HPDE6-E6E7 (cell line): ENCODE measurements at regions not wholly inside any gene's neighbourhood (a gene's known extent, or its start where the extent isn't known, plus 50 kb on each side); places are given as distances from the start of the nearest gene placed in this dataset.
"Not testable (repeated sequence)": the region's sequence is repeated elsewhere in the genome, so short reads cannot be mapped to it uniquely, and the experiment has no call there.

Experiments
- DNase-seq: peaks from one replicate; pipeline ENCODE4 v3.0.0; 2011; ENCODE audit warnings: missing footprints; ENCODE audit errors: extremely low spot score

GRCh38 chr10:25713894-25714240, 220.2 kb upstream of the MYO3A start:
- no peak for DNase-seq

- no peak for DNase-seq
Observed at GRCh38 chr10:25724241-25724640, 209.8 kb upstream of the MYO3A start.

GRCh38 chr10:25725917-25726716, 207.9 kb upstream of the MYO3A start:
- DNase-seq, result no peak

- no peak for DNase-seq
Observed at GRCh38 chr10:25738776-25739175, 195.3 kb upstream of the MYO3A start.

DNA sequence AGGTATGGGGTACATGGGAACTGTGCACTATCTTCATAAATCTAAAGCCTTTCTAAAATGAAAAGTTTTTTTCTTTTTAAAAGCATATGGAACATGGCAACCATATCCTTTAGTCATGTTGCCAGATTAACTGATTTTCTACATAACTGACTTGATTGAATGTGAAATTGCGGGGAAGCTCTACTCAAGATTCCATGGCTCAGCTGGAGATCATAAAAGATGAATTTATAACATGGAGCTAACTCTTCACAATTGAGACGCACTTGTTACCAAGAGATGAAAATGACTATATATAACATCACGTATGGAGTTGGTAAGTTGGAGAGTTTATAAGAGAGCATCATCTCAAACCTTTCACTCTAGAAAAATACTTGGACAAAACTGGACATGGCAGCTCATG, 190.2 kb upstream of the MYO3A start:
- DNase-seq, result no peak

DNA sequence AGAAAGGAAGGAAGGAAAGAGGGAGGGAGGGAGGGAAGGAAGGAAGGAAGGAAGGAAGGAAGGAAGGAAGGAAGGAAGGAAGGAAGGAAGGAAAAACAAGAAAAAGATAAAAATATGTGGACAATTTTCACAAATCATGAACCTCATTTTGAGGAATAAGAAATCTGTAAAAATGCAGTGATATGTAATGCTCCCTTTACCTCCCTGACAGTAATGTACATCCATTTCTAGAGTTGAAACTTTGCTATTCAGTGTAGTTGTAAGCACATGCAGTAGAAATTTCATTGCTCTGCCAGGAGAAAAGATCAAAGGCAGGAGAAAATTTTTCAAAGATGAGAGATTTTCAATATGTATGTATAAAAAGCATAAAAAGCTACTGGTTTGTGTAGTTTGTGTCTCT, 189.5 kb upstream of the MYO3A start:
- no peak for DNase-seq

DNA sequence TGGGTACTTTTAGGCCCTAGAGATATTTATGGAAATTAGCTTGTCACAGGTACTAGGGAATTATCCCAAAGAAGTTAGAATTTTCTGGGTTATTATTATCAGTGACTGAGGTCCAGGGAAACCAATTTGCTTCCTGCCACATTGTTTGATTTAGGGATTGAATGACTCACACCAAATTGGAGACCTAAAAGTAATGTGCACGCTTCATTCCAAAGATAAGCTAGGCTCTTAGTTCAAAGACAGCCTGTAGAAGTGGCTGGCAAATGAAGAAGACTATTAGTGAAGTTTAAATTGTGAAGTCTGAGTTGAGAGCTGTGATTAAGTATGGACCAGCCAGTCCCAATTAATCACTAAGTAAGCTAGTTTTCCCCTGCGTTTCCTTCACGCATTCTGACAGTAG, 188.1 kb upstream of the MYO3A start:
- no peak for DNase-seq

- DNase-seq, result no peak
Observed at GRCh38 chr10:25747084-25747483, 186.9 kb upstream of the MYO3A start.

- no peak for DNase-seq
Observed at GRCh38 chr10:25748509-25748908, 185.5 kb upstream of the MYO3A start.

GRCh38 chr10:25753776-25754175, 180.3 kb upstream of the MYO3A start:
- no peak for DNase-seq

DNA sequence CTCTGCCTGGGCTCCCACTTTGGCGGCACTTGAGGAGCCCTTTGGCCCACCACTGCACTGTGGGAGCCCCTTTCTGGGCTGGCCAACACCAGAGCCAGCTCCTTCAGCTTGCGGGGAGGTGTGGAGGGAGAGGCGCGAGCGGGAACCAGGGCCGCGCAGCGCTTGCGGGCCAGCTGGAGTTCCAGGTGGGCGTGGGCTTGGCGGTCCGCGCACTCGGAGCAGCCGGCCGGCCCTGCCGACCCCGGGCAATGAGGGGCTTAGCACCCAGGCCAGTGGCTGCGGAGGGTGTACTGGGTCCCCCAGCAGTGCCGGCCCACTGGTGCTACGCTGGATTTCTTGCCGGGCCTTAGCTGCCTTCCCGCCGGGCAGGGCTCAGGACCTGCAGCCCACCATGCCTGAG, 178.2 kb upstream of the MYO3A start:
- not testable (repeated sequence) for DNase-seq

- no peak for DNase-seq
Observed at GRCh38 chr10:25756784-25757183, 177.2 kb upstream of the MYO3A start.

GRCh38 chr10:25758041-25758457, 176.0 kb upstream of the MYO3A start:
- DNase-seq, result no peak

DNA sequence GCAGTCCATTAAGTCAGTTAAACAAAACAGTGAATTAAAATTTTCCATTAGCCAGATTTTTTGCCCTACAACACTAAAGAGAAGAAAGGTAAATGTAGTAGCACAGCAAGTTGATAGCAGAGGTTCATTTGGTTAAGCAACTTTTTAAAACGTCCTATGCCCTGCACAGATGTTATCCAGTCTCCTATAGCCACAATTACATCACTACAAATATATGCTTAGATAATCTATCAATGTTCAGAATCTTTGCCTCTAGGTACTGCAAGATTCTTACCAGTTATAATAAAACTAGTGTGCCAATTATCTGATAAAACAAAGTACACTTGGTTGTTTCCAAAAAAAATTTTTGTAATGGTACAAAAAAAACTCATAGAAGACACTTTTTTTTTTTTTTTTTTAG, 175.5 kb upstream of the MYO3A start:
- no peak for DNase-seq

- DNase-seq, result no peak
Observed at GRCh38 chr10:25761937-25762336, 172.1 kb upstream of the MYO3A start.

GRCh38 chr10:25766213-25766612, 167.8 kb upstream of the MYO3A start:
- DNase-seq, result no peak

- DNase-seq, result no peak
Observed at GRCh38 chr10:25766687-25767221, 167.3 kb upstream of the MYO3A start.

- DNase-seq, result no peak
Observed at GRCh38 chr10:25768167-25768566, 165.9 kb upstream of the MYO3A start.

- no peak for DNase-seq
Observed at GRCh38 chr10:25778646-25779045, 155.4 kb upstream of the MYO3A start.

GRCh38 chr10:25786161-25786560, 147.9 kb upstream of the MYO3A start:
- DNase-seq, result no peak

- no peak for DNase-seq
Observed at GRCh38 chr10:25786899-25787298, 147.1 kb upstream of the MYO3A start.

GRCh38 chr10:25797888-25798429, 136.1 kb upstream of the MYO3A start:
- DNase-seq, result no peak

DNA sequence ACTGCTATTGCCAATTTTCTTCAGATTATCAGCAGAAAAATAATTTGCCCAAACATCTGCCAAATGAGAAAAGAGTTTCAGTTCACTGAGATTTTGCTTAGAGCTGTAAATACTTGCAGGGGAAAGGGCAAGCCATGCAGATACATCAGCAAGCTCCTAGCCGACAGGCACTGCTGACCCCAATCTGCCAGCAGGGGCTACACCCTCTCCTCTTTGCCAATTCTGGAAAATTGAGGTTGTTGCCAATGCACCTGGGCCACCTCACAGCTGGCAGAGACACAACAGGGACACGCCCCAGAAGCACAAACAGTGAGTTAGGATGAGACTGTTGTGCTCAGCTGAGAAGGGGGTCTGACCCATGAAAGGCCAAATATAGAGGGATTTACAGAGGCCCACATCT, 129.5 kb upstream of the MYO3A start:
- DNase-seq, result no peak

GRCh38 chr10:25805986-25806385, 128.0 kb upstream of the MYO3A start:
- no peak for DNase-seq
